Body of pancreas (tissue), 4 donors: ENCODE measurements at regions not wholly inside any gene's neighbourhood (a gene's known extent, or its start where the extent isn't known, plus 50 kb on each side); places are given as distances from the start of the nearest gene placed in this dataset.

Experiments used
- ATAC-seq: fragments of 150-250 bp; one replicate; pipeline ENCODE4 v1.9.1; 2016
- DNase-seq, 4 donors: peaks; one replicate each; pipeline ENCODE4 v3.0.0-alpha.2; 2019
- H3K27ac ChIP-seq, 4 donors: fragments of 200-600 bp; sonication (generic); 1 replicate in 3 of 4; 2 replicates in 1 of 4; pipeline versions ENCODE4 v1.5.1 to v1.6.1; 2016 to 2019; ENCODE audit warnings: mild to moderate bottlenecking in 1 of 4, mixed read lengths in 1 of 4, moderate library complexity in 1 of 4
- H3K27me3 ChIP-seq, 2 donors: fragments of 200-600 bp; sonication (generic); one replicate each; pipeline ENCODE4 v1.6.0; 2016; ENCODE audit warnings: mild to moderate bottlenecking in 1 of 2
- H3K36me3 ChIP-seq, 2 donors: fragments of 200-600 bp; sonication (generic); replicated peaks in 1 of 2; 2 replicates each; pipeline ENCODE4 v1.5.1; 2016; ENCODE audit warnings: low read depth in 2 of 2; ENCODE audit not compliant: insufficient read depth in 1 of 2
- H3K4me1 ChIP-seq: fragments of 200-600 bp; sonication (generic); one replicate; pipeline ENCODE4 v1.6.0; 2016
- H3K4me3 ChIP-seq, 2 donors: fragments of 200-600 bp; sonication (generic); 1 replicate in 1 of 2; 2 replicates in 1 of 2; pipeline ENCODE4 v1.5.1; 2016 to 2019
- H3K9me3 ChIP-seq, 3 donors: fragments of 200-600 bp; sonication (generic); 1 replicate in 2 of 3; 2 replicates in 1 of 3; pipeline ENCODE4 v1.5.1; 2016
- POLR2A ChIP-seq, 3 donors: fragments of 450-650 bp; IDR thresholded peaks; one replicate each; pipeline ENCODE4 v1.6.1; 2016; ENCODE audit warnings: antibody characterized with exemption in 3 of 3, mild to moderate bottlenecking in 2 of 3
- WGBS, 2 donors: methylation state at CpG; one replicate each; pipeline ENCODE4 v1.1.5; 2017; 5-methylcytosine and 5-hydroxymethylcytosine counted together
- intact Hi-C: fragments of 100-400 bp; cut with DNase I; formaldehyde crosslinking; loops from one replicate; pipeline ENCODE4 v1.15.1; 2023
- TF ChIP-seq, protein P1 (sequence below), 7 experiments: fragments of 450-650 bp in 4 of 7; fragments of 200-600 bp in 3 of 7; sonication (generic) in 3 of 7; IDR thresholded peaks; one replicate each; pipeline ENCODE4 v1.5.1; 2016 to 2019; ENCODE audit warnings: antibody characterized with exemption in 7 of 7

DNA sequence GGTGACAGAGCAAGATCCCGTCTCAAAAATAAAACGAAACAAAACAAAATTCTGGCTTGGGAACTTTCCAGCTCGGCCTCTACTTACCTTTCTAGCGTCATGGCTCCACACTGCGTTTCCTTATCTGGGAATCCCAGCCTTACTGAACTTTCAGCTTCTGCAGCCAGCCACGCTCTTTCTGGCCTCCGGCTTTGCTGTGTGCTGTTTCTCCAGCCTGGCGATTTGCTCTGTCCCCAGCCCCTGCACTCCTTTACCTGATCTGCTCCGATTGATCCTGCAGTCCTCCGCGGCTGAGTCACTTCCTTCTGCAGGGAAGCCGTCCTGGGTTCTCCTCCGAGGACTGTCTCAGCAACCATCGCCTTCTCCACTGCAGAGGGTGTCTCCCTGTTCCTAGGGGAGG, 71.0 kb upstream of the FAM171A1 start:
- peaks cover 12% of the 10 kb centered on the region for H3K4me1 ChIP-seq
- H3K9me3 ChIP-seq: no peaks in the 10 kb centered on the region
- WGBS, 2 donors: 69 to 70% methylated on average over 14 of the region's 14 CpGs
- no peak for DNase-seq
- no peaks in the 10 kb centered on the region for H3K27me3 ChIP-seq
- H3K4me3 ChIP-seq: no peak overlapping the region
- no peaks in the 10 kb centered on the region for H3K36me3 ChIP-seq
- intact Hi-C loops: no loop called here
- no peak overlapping the region for H3K27ac ChIP-seq
- no peak for ATAC-seq
- no peak for TF ChIP-seq POLR2A (IDR thresholded peaks at IDR 0.05)
- TF ChIP-seq, protein P1, sequence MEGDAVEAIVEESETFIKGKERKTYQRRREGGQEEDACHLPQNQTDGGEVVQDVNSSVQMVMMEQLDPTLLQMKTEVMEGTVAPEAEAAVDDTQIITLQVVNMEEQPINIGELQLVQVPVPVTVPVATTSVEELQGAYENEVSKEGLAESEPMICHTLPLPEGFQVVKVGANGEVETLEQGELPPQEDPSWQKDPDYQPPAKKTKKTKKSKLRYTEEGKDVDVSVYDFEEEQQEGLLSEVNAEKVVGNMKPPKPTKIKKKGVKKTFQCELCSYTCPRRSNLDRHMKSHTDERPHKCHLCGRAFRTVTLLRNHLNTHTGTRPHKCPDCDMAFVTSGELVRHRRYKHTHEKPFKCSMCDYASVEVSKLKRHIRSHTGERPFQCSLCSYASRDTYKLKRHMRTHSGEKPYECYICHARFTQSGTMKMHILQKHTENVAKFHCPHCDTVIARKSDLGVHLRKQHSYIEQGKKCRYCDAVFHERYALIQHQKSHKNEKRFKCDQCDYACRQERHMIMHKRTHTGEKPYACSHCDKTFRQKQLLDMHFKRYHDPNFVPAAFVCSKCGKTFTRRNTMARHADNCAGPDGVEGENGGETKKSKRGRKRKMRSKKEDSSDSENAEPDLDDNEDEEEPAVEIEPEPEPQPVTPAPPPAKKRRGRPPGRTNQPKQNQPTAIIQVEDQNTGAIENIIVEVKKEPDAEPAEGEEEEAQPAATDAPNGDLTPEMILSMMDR (IDR thresholded peaks at IDR 0.05): no peak

DNA sequence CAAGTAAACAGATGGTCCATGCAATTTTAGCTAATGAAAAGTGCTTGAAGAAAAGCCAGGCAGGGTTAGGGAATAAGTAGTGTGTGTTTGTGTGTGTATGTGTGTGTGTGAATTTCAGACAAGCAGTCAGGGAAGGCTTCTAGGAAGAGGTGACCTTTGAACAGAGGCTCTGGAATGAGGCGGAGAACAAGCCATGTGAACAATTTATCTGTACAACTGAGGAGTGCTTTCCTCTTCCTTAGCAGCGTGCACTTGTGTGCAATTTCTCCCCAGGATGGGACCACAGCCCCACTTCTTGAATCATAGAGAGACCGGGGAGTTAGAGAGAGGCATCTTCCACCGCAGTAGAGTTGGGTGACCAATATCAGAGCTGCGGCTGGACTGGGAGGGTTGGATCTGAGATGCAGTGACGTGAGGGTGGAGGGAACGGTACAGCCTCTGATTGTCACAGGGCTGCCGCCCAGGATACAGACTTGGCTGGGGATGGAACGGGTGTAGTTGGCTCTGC, 69.2 kb upstream of the FAM171A1 start:
- Histone ChIP-seq H3K9me3 (no peaks in the 10 kb centered on the region), H3K4me1 (peaks cover 12% of the 10 kb centered on the region), H3K36me3 (no peaks in the 10 kb centered on the region), H3K27me3 (no peaks in the 10 kb centered on the region), H3K27ac (no peak overlapping the region), H3K4me3 (no peak overlapping the region)
- 73 to 78% methylated on average over 9 of the region's 9 CpGs for WGBS, 2 donors
- ATAC-seq (no peak), DNase-seq (no peak)
- intact Hi-C loops: no loop called here
- no peak for TF ChIP-seq POLR2A (IDR thresholded peaks at IDR 0.05)
- TF ChIP-seq, protein P1 (IDR thresholded peaks at IDR 0.05): no peak

DNA sequence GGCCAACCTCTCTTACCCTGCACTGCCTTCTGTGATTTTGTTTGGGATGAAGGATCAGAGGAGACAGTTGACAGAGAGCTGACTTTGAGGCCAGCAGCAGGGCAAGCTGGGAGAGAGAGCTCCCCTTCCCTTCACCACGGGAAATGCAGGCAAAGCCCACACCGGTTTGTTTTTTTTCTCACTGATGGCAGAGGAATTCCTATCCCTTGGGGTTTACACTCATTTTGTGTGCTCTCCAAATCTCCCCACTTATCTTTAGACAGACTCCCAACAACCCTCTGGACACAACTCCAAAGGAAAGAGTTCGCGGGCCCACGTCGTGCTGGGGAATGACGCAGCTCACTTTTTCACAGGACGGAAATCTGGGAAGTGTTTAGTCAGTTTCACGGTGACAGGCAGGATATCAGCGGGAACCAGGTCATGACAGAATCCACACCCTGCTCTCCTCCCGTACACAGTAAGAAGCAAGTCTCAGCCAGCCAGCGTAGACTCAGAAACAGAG, 68.3 kb upstream of the FAM171A1 start:
- WGBS, 2 donors: 0 to 2% methylated on average over 12 of the region's 12 CpGs
- TF ChIP-seq POLR2A (IDR thresholded peaks at IDR 0.05): no peak
- TF ChIP-seq, protein P1 (IDR thresholded peaks at IDR 0.05): peak in 4 of 7 experiments; percentile 20 to 45 (median 24)
- Histone ChIP-seq H3K9me3 (no peaks in the 10 kb centered on the region), H3K27ac (peak overlapping the region in 2 of 4 donors; percentile 16 to 25), H3K36me3 (no peaks in the 10 kb centered on the region), H3K27me3 (no peaks in the 10 kb centered on the region), H3K4me3 (no peak overlapping the region), H3K4me1 (peaks cover 12% of the 10 kb centered on the region)
- DNase-seq (peak in 3 of 4 donors; percentile 13 to 23 (median 17)), ATAC-seq (peak; percentile 78)
- intact Hi-C loops: loop anchor here (10.0 kb wide), 1 partner anchor 285 kb away; no protein-coding TSS in a partner anchor

DNA sequence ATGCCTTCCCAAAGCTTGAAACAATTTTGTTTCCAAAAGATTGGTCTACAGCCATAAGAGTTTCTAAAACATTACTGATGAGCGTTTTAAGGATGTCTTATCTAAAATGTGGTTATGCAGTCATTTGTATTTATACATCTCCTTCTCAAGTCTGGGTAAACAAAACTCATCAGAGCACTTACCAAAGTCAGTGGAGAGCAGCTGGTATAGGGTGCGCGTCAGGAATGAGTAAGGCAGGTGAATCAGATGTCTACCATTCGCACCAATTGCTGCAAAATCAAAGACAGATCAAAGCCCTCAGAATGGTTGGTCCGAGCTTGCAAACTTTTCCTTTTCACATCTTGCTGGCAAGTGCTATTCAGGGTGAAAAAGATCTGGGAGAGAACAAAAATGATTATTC, 65.6 kb upstream of the FAM171A1 start:
- no peak for ATAC-seq
- H3K27me3 ChIP-seq: no peaks in the 10 kb centered on the region
- intact Hi-C loops: loop anchor here (10.0 kb wide), 1 partner anchor 288 kb away; no protein-coding TSS in a partner anchor

More for the DNA sequence above, 65.6 kb upstream of the FAM171A1 start:
- no peak overlapping the region for H3K4me3 ChIP-seq
- TF ChIP-seq, protein P1 (IDR thresholded peaks at IDR 0.05): no peak
- TF ChIP-seq POLR2A (IDR thresholded peaks at IDR 0.05): no peak
- DNase-seq: no peak
- no peaks in the 10 kb centered on the region for H3K9me3 ChIP-seq
- 58 to 61% methylated on average over 5 of the region's 5 CpGs for WGBS, 2 donors
- peaks cover 12% of the 10 kb centered on the region for H3K4me1 ChIP-seq
- no peaks in the 10 kb centered on the region for H3K36me3 ChIP-seq
- no peak overlapping the region for H3K27ac ChIP-seq
